ENCODE measurements at regions not wholly inside any gene's neighbourhood (a gene's known extent, or its start where the extent isn't known, plus 50 kb on each side); places are given as distances from the start of the nearest gene placed in this dataset.
"Not testable (repeated sequence)": the region's sequence is repeated elsewhere in the genome, so short reads cannot be mapped to it uniquely, and the experiment has no call there.

- no peak for DNase-seq
- in situ Hi-C loops (cut with HindIII; ENCODE audit: low pct_ligation_motif_present, low pct_unique_long_range_greater_than_20kb, low sequenced_read_pairs): no loop called here
These were observed 249.5 kb upstream of the SPHKAP start for GRCh38 chr2:228430986-228431385.

- DNase-seq: no peak
- in situ Hi-C loops (cut with HindIII; ENCODE audit: low pct_ligation_motif_present, low pct_unique_long_range_greater_than_20kb, low sequenced_read_pairs): no loop called here
These were observed 245.2 kb upstream of the SPHKAP start for GRCh38 chr2:228426502-228427216.

- DNase-seq; in situ Hi-C loops (cut with HindIII; ENCODE audit: low pct_ligation_motif_present, low pct_unique_long_range_greater_than_20kb, low sequenced_read_pairs): not testable (repeated sequence)
These were observed 244.0 kb upstream of the SPHKAP start for GRCh38 chr2:228425411-228426060.

GRCh38 chr2:228417956-228418355, 236.5 kb upstream of the SPHKAP start:
- in situ Hi-C loops (cut with HindIII; ENCODE audit: low pct_ligation_motif_present, low pct_unique_long_range_greater_than_20kb, low sequenced_read_pairs): no loop called here
- no peak for DNase-seq

- DNase-seq: no peak
- in situ Hi-C loops (cut with HindIII; ENCODE audit: low pct_ligation_motif_present, low pct_unique_long_range_greater_than_20kb, low sequenced_read_pairs): no loop called here
These were observed 236.0 kb upstream of the SPHKAP start for GRCh38 chr2:228417526-228417925.

- in situ Hi-C loops (cut with HindIII; ENCODE audit: low pct_ligation_motif_present, low pct_unique_long_range_greater_than_20kb, low sequenced_read_pairs): no loop called here
- DNase-seq: no peak
These were observed 228.6 kb upstream of the SPHKAP start for GRCh38 chr2:228410061-228410460.

- DNase-seq: no peak
- in situ Hi-C loops (cut with HindIII; ENCODE audit: low pct_ligation_motif_present, low pct_unique_long_range_greater_than_20kb, low sequenced_read_pairs): no loop called here
These were observed 228.0 kb upstream of the SPHKAP start for GRCh38 chr2:228409493-228409892.

- in situ Hi-C loops (cut with HindIII; ENCODE audit: low pct_ligation_motif_present, low pct_unique_long_range_greater_than_20kb, low sequenced_read_pairs): no loop called here
- no peak for DNase-seq
These were observed 227.2 kb upstream of the SPHKAP start for GRCh38 chr2:228408529-228409227.

- in situ Hi-C loops (cut with HindIII; ENCODE audit: low pct_ligation_motif_present, low pct_unique_long_range_greater_than_20kb, low sequenced_read_pairs): no loop called here
- DNase-seq: no peak
These were observed 226.3 kb upstream of the SPHKAP start for GRCh38 chr2:228407821-228408220.

GRCh38 chr2:228401065-228401912, 219.8 kb upstream of the SPHKAP start:
- DNase-seq: no peak
- in situ Hi-C loops (cut with HindIII; ENCODE audit: low pct_ligation_motif_present, low pct_unique_long_range_greater_than_20kb, low sequenced_read_pairs): no loop called here

GRCh38 chr2:228387776-228388175, 206.3 kb upstream of the SPHKAP start:
- no peak for DNase-seq
- in situ Hi-C loops (cut with HindIII; ENCODE audit: low pct_ligation_motif_present, low pct_unique_long_range_greater_than_20kb, low sequenced_read_pairs): no loop called here

GRCh38 chr2:228378696-228379425, 197.4 kb upstream of the SPHKAP start:
- in situ Hi-C loops (cut with HindIII; ENCODE audit: low pct_ligation_motif_present, low pct_unique_long_range_greater_than_20kb, low sequenced_read_pairs): no loop called here
- no peak for DNase-seq

- no peak for DNase-seq
These were observed 196.7 kb upstream of the SPHKAP start for GRCh38 chr2:228378233-228378632.

GRCh38 chr2:228377533-228377932, 196.0 kb upstream of the SPHKAP start:
- in situ Hi-C loops (cut with HindIII; ENCODE audit: low pct_ligation_motif_present, low pct_unique_long_range_greater_than_20kb, low sequenced_read_pairs): no loop called here
- DNase-seq: no peak

More at GRCh38 chr2:228378233-228378632, 196.7 kb upstream of the SPHKAP start:
- in situ Hi-C loops (cut with HindIII; ENCODE audit: low pct_ligation_motif_present, low pct_unique_long_range_greater_than_20kb, low sequenced_read_pairs): no loop called here

- DNase-seq: no peak
- in situ Hi-C loops (cut with HindIII; ENCODE audit: low pct_ligation_motif_present, low pct_unique_long_range_greater_than_20kb, low sequenced_read_pairs): no loop called here
These were observed 193.3 kb upstream of the SPHKAP start for GRCh38 chr2:228374741-228375140.

- no peak for DNase-seq
- in situ Hi-C loops (cut with HindIII; ENCODE audit: low pct_ligation_motif_present, low pct_unique_long_range_greater_than_20kb, low sequenced_read_pairs): no loop called here
These were observed 191.7 kb upstream of the SPHKAP start for GRCh38 chr2:228373191-228373590.

- in situ Hi-C loops (cut with HindIII; ENCODE audit: low pct_ligation_motif_present, low pct_unique_long_range_greater_than_20kb, low sequenced_read_pairs): no loop called here
- DNase-seq: no peak
These were observed 190.7 kb upstream of the SPHKAP start for GRCh38 chr2:228372212-228372611.

GRCh38 chr2:228369400-228370031, 188.0 kb upstream of the SPHKAP start:
- in situ Hi-C loops (cut with HindIII; ENCODE audit: low pct_ligation_motif_present, low pct_unique_long_range_greater_than_20kb, low sequenced_read_pairs): no loop called here
- DNase-seq: no peak
